CD4-positive, alpha-beta T cell treated with Interleukin-4 for 4 hours (primary cell): ENCODE measurements at regions not wholly inside any gene's neighbourhood (a gene's known extent, or its start where the extent isn't known, plus 50 kb on each side); places are given as distances from the start of the nearest gene placed in this dataset.
"Not testable (repeated sequence)": the region's sequence is repeated elsewhere in the genome, so short reads cannot be mapped to it uniquely, and the experiment has no call there.

ENCODE experiments used
- DNase-seq: peaks from one replicate; pipeline ENCODE4 v3.0.0-alpha.2; 2020

GRCh38 chr10:109647627-109648026 lies 275.7 kb downstream of the XPNPEP1 start:
- no peak for DNase-seq

- no peak for DNase-seq
Measured at GRCh38 chr10:109633846-109634245, 289.5 kb downstream of the XPNPEP1 start.

GRCh38 chr10:109633017-109633416 lies 290.3 kb downstream of the XPNPEP1 start:
- DNase-seq, result not testable (repeated sequence)

GRCh38 chr10:109624939-109625338 lies 298.4 kb downstream of the XPNPEP1 start:
- DNase-seq, result no peak

- DNase-seq, result no peak
Measured at GRCh38 chr10:109622566-109622965, 300.7 kb downstream of the XPNPEP1 start.

- no peak for DNase-seq
Measured at GRCh38 chr10:109620396-109620795, 302.9 kb downstream of the XPNPEP1 start.

- DNase-seq, result no peak
Measured at GRCh38 chr10:109619914-109620313, 303.4 kb downstream of the XPNPEP1 start.

GRCh38 chr10:109618748-109619147 lies 304.6 kb downstream of the XPNPEP1 start:
- DNase-seq, result no peak

- no peak for DNase-seq
Measured at GRCh38 chr10:109618301-109618700, 305.0 kb downstream of the XPNPEP1 start.

- DNase-seq, result no peak
Measured at GRCh38 chr10:109616359-109616980, 306.8 kb downstream of the XPNPEP1 start.

GRCh38 chr10:109595356-109595755 lies 328.0 kb downstream of the XPNPEP1 start:
- not testable (repeated sequence) for DNase-seq

- DNase-seq, result no peak
Measured at GRCh38 chr10:109593682-109594081, 329.6 kb downstream of the XPNPEP1 start.

- no peak for DNase-seq
Measured at GRCh38 chr10:109592391-109592790, 330.9 kb downstream of the XPNPEP1 start.

- DNase-seq, result no peak
Measured at GRCh38 chr10:109591601-109592000, 331.7 kb downstream of the XPNPEP1 start.

GRCh38 chr10:109588259-109588658 lies 335.1 kb downstream of the XPNPEP1 start:
- DNase-seq, result no peak

GRCh38 chr10:109587366-109587765 lies 335.9 kb downstream of the XPNPEP1 start:
- DNase-seq, result no peak

- no peak for DNase-seq
Measured at GRCh38 chr10:109556399-109556798, 366.9 kb downstream of the XPNPEP1 start.

- DNase-seq, result not testable (repeated sequence)
Measured at GRCh38 chr10:109542050-109542603, 381.2 kb downstream of the XPNPEP1 start.

- DNase-seq, result no peak
Measured at GRCh38 chr10:109534193-109534592, 389.1 kb downstream of the XPNPEP1 start.

- no peak for DNase-seq
Measured at GRCh38 chr10:109529258-109529657, 394.1 kb downstream of the XPNPEP1 start.

- DNase-seq, result no peak
Measured at GRCh38 chr10:109517748-109518147, 405.6 kb downstream of the XPNPEP1 start.

GRCh38 chr10:109504401-109504800 lies 418.9 kb downstream of the XPNPEP1 start:
- no peak for DNase-seq

GRCh38 chr10:109487691-109488090 lies 435.6 kb downstream of the XPNPEP1 start:
- no peak for DNase-seq

GRCh38 chr10:109480836-109481235 lies 442.5 kb downstream of the XPNPEP1 start:
- DNase-seq, result no peak
